ENCODE measurements at regions not wholly inside any gene's neighbourhood (a gene's known extent, or its start where the extent isn't known, plus 50 kb on each side); places are given as distances from the start of the nearest gene placed in this dataset.

DNA sequence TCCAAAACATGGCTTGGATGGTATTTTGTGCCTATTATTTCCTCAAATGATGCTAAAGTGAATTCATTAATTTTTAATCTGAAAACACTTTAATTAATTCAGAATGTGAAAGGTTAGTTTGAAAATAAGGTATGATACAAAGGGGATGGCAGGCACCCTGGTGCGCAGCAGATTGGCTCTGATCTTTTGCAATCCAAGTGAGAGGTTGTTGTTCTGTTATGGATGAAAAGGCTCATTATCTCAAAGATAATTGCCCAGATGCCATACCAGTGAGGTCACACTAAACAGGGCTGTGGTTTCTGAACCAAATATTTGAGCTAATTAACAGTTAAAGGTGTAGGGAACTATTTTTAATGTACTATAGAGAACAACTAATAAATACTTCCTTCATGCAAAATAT lies 504.9 kb downstream of the RAPGEF2 start:
- POLR2A ChIA-PET, result interaction anchor here (0.6 to 1.3 kb wide), 2 partner anchors 13 to 1598 kb away, joined by 3 to 4 read pairs; no protein-coding TSS in a partner anchor
- Mint-ChIP-seq H3K4me1 (ENCODE audit: insufficient read depth, unreplicated experiment) (peaks cover 14% of the 10 kb centered on the region), H3K9me3 (ENCODE audit: unreplicated experiment) (peaks cover 5% of the 10 kb centered on the region)

GRCh38 chr4:159608436-159608835 lies 505.6 kb downstream of the RAPGEF2 start:
- Mint-ChIP-seq H3K9me3 (ENCODE audit: unreplicated experiment) (peaks cover 5% of the 10 kb centered on the region), H3K27me3 (ENCODE audit: insufficient read depth, unreplicated experiment) (no peaks in the 10 kb centered on the region), H3K4me1 (ENCODE audit: insufficient read depth, unreplicated experiment) (peaks cover 14% of the 10 kb centered on the region), H3K36me3 (ENCODE audit: insufficient read depth, unreplicated experiment) (no peaks in the 10 kb centered on the region), H3K4me3 (ENCODE audit: unreplicated experiment) (no peak overlapping the region), H3K27ac (ENCODE audit: low read depth, unreplicated experiment) (no peak overlapping the region)
- POLR2A ChIA-PET, result interaction anchor here (1.3 kb wide), 1 partner anchor 12 kb away, joined by 4 read pairs; no protein-coding TSS in a partner anchor
- intact Hi-C loops (cut with micrococcal nuclease), result loop anchor here (1.0 to 5.0 kb wide), 3 partner anchors 121 to 339 kb away; no protein-coding TSS in a partner anchor
- TF ChIP-seq, protein P1, sequence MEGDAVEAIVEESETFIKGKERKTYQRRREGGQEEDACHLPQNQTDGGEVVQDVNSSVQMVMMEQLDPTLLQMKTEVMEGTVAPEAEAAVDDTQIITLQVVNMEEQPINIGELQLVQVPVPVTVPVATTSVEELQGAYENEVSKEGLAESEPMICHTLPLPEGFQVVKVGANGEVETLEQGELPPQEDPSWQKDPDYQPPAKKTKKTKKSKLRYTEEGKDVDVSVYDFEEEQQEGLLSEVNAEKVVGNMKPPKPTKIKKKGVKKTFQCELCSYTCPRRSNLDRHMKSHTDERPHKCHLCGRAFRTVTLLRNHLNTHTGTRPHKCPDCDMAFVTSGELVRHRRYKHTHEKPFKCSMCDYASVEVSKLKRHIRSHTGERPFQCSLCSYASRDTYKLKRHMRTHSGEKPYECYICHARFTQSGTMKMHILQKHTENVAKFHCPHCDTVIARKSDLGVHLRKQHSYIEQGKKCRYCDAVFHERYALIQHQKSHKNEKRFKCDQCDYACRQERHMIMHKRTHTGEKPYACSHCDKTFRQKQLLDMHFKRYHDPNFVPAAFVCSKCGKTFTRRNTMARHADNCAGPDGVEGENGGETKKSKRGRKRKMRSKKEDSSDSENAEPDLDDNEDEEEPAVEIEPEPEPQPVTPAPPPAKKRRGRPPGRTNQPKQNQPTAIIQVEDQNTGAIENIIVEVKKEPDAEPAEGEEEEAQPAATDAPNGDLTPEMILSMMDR (IDR thresholded peaks at IDR 0.05; ENCODE audit: unreplicated experiment), result peak; percentile 34
- peak; percentile 57 for DNase-seq (ENCODE audit: unreplicated experiment)
- CTCF ChIA-PET, result interaction anchor here (0.5 to 1.4 kb wide), 12 partner anchors 10 to 1160 kb away, joined by 3 to 5 read pairs (median 3); no protein-coding TSS in a partner anchor
- BruUV-seq (replicated peaks), result no TSS peak

More for the DNA sequence above, 504.9 kb downstream of the RAPGEF2 start:
- no peak for DNase-seq (ENCODE audit: unreplicated experiment)
- H3K27me3 Mint-ChIP-seq (ENCODE audit: insufficient read depth, unreplicated experiment), result no peaks in the 10 kb centered on the region
- no peak overlapping the region for H3K27ac Mint-ChIP-seq (ENCODE audit: low read depth, unreplicated experiment)
- CTCF ChIA-PET, result interaction anchor here (0.5 to 1.4 kb wide), 10 partner anchors 9 to 1160 kb away, joined by 3 to 5 read pairs (median 4); no protein-coding TSS in a partner anchor
- no peaks in the 10 kb centered on the region for H3K36me3 Mint-ChIP-seq (ENCODE audit: insufficient read depth, unreplicated experiment)
- TF ChIP-seq, protein P1 (IDR thresholded peaks at IDR 0.05; ENCODE audit: unreplicated experiment), result no peak
- intact Hi-C loops (cut with micrococcal nuclease), result loop anchor here (1.0 to 5.0 kb wide), 3 partner anchors 121 to 339 kb away; no protein-coding TSS in a partner anchor
- no TSS peak for BruUV-seq (replicated peaks)
- no peak overlapping the region for H3K4me3 Mint-ChIP-seq (ENCODE audit: unreplicated experiment)

- ChIA-PET POLR2A (no interaction called here), CTCF (interaction anchor here (0.6 to 1.6 kb wide), 2 partner anchors 11 to 15 kb away, joined by 3 to 4 read pairs; no protein-coding TSS in a partner anchor)
- Mint-ChIP-seq H3K27me3 (ENCODE audit: insufficient read depth, unreplicated experiment) (no peaks in the 10 kb centered on the region), H3K9me3 (ENCODE audit: unreplicated experiment) (no peaks in the 10 kb centered on the region), H3K4me3 (ENCODE audit: unreplicated experiment) (no peak overlapping the region), H3K27ac (ENCODE audit: low read depth, unreplicated experiment) (no peak overlapping the region), H3K4me1 (ENCODE audit: insufficient read depth, unreplicated experiment) (no peaks in the 10 kb centered on the region), H3K36me3 (ENCODE audit: insufficient read depth, unreplicated experiment) (peaks cover 6% of the 10 kb centered on the region)
- TF ChIP-seq, protein P1 (IDR thresholded peaks at IDR 0.05; ENCODE audit: unreplicated experiment), result no peak
- BruUV-seq (replicated peaks), result no TSS peak
- DNase-seq (ENCODE audit: unreplicated experiment), result no peak
- intact Hi-C loops (cut with micrococcal nuclease), result no loop called here
Observed at GRCh38 chr4:159632031-159632430, 529.2 kb downstream of the RAPGEF2 start.

DNA sequence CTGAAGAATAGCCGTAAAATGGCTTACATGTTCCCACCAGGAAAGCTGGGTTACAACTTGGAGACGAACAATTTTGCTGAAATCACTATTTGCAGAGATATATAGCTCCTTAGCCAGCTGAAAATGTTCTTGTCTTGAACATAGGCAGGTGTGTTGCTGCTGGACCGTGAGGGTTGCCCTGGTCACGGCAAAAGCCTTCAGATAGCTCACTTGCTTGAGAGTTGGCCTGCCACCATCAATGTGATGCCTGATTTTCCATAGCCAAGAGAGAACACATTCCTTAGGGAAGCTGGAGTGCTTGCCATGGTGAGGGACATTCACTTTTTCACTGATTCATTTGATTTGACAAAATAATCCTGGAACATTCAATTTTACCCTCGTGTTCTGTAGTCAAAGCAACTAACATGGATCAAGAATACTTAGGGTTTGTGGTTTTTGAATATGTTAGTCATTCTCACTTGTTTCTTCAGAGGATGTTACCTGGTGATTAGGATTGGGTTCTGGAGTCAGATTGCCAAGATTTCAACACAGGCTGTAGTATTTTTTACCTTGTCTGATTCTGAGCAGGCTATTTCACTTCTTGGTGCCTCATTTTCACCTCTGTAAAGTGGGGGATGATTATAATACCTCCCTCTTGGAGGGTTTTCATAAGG lies 536.9 kb downstream of the RAPGEF2 start:
- peak; percentile 30 for DNase-seq (ENCODE audit: unreplicated experiment)
- ChIA-PET CTCF (interaction anchor here (0.5 kb wide), 1 partner anchor 1571 kb away, joined by 3 read pairs; no protein-coding TSS in a partner anchor), POLR2A (no interaction called here)
- TF ChIP-seq, protein P1 (IDR thresholded peaks at IDR 0.05; ENCODE audit: unreplicated experiment), result no peak
- peak overlapping the region; percentile 13 for H3K27ac Mint-ChIP-seq (ENCODE audit: low read depth, unreplicated experiment)
- H3K27me3 Mint-ChIP-seq (ENCODE audit: insufficient read depth, unreplicated experiment), result no peaks in the 10 kb centered on the region
- BruUV-seq (replicated peaks), result no TSS peak
- no peak overlapping the region for H3K4me3 Mint-ChIP-seq (ENCODE audit: unreplicated experiment)
- no peaks in the 10 kb centered on the region for H3K9me3 Mint-ChIP-seq (ENCODE audit: unreplicated experiment)
- H3K4me1 Mint-ChIP-seq (ENCODE audit: insufficient read depth, unreplicated experiment), result no peaks in the 10 kb centered on the region
- no peaks in the 10 kb centered on the region for H3K36me3 Mint-ChIP-seq (ENCODE audit: insufficient read depth, unreplicated experiment)
- intact Hi-C loops (cut with micrococcal nuclease), result no loop called here
